ENCODE measurements at regions not wholly inside any gene's neighbourhood (a gene's known extent, or its start where the extent isn't known, plus 50 kb on each side); places are given as distances from the start of the nearest gene placed in this dataset.

DNA sequence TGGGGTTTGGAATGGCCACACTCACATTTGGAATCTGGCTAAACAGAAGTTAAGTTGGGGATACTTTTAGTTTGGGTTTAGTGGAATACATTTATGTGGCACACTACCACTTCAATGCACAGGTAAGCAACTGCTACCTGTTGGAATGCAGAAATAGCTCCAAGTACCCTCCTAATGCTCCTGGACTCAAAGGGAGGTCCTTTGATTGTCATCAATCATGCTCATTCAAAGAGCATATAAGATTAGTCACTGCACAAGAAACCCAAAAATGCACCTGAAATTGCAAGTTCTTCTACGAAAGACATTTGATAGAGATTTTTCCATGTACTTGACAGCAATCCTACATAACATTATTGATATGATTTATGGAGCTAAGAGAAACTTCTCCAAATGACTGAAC lies 247.7 kb downstream of the ANKRD50 start:
- no peak overlapping the region for H3K4me3 ChIP-seq
- in situ Hi-C loops (cut with MboI): no loop called here
- no peak for DNase-seq
- no peak overlapping the region for H3K9ac ChIP-seq
- no peak overlapping the region for H3K27ac ChIP-seq
- no peaks in the 10 kb centered on the region for H3K36me3 ChIP-seq (ENCODE audit: low read depth)
- no peaks in the 10 kb centered on the region for H3K9me2 ChIP-seq (ENCODE audit: insufficient read depth)
- no peaks in the 10 kb centered on the region for H3K79me2 ChIP-seq (ENCODE audit: insufficient read depth)
- H3F3A ChIP-seq (ENCODE audit: insufficient read depth): no peaks in the 10 kb centered on the region
- H2AFZ ChIP-seq: no peak overlapping the region
- WGBS, 2 experiments (ENCODE audit: low coverage in 1 of 2, low lambda C conversion rate in 2 of 2, missing lambda C conversion rate in 2 of 2): 95 to 100% methylated on average over 1 of the region's 1 CpG
- no peaks in the 10 kb centered on the region for H3K9me3 ChIP-seq (ENCODE audit: low read depth)
- TF ChIP-seq EZH2phosphoT487 (IDR thresholded peaks at IDR 0.05; ENCODE audit: insufficient read depth, low read depth) (no peak), EZH2 (IDR thresholded peaks at IDR 0.05; ENCODE audit: insufficient read depth, poor library complexity, severe bottlenecking) (no peak)
- H3K4me2 ChIP-seq (ENCODE audit: unreplicated experiment): no peak overlapping the region
- no peaks in the 10 kb centered on the region; the same call in 1 of the 2 replicates for H3K27me3 ChIP-seq (replicated peaks; ENCODE audit: insufficient read depth)
- no peaks in the 10 kb centered on the region for H3K4me1 ChIP-seq (ENCODE audit: insufficient read depth)
- H4K20me1 ChIP-seq (ENCODE audit: insufficient read depth): no peaks in the 10 kb centered on the region

DNA sequence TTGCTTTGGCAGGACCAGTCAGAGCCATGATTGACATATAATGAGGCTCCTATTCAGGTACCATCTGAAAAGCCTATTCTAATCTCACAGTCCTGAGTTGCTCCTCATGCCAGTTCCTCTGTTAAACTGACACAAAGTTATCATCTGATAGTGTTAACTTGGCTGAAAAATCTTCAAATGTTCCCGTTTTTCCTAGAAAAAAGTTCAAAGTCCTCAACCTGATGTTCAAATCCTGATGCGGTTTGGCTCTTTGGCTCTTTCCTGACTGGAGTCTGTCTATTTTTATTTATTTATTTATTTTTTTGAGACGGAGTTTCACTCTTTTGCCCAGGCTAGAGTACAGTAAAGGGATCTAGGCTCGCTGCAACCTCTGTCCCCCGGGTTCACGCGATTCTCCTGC lies 244.2 kb downstream of the ANKRD50 start:
- 81 to 85% methylated on average over 7 of the region's 7 CpGs for WGBS, 2 experiments (ENCODE audit: low coverage in 1 of 2, low lambda C conversion rate in 2 of 2, missing lambda C conversion rate in 2 of 2)
- no peaks in the 10 kb centered on the region for H3F3A ChIP-seq (ENCODE audit: insufficient read depth)
- H3K36me3 ChIP-seq (ENCODE audit: low read depth): no peaks in the 10 kb centered on the region
- in situ Hi-C loops (cut with MboI): no loop called here
- no peaks in the 10 kb centered on the region for H3K9me2 ChIP-seq (ENCODE audit: insufficient read depth)
- no peak overlapping the region for H2AFZ ChIP-seq
- no peaks in the 10 kb centered on the region for H3K9me3 ChIP-seq (ENCODE audit: low read depth)
- H3K79me2 ChIP-seq (ENCODE audit: insufficient read depth): no peaks in the 10 kb centered on the region
- H3K27me3 ChIP-seq (replicated peaks; ENCODE audit: insufficient read depth): no peaks in the 10 kb centered on the region; the same call in 1 of the 2 replicates
- TF ChIP-seq EZH2phosphoT487 (IDR thresholded peaks at IDR 0.05; ENCODE audit: insufficient read depth, low read depth): no peak
- no peak for TF ChIP-seq EZH2 (IDR thresholded peaks at IDR 0.05; ENCODE audit: insufficient read depth, poor library complexity, severe bottlenecking)
- H4K20me1 ChIP-seq (ENCODE audit: insufficient read depth): no peaks in the 10 kb centered on the region
- no peaks in the 10 kb centered on the region for H3K4me1 ChIP-seq (ENCODE audit: insufficient read depth)
- H3K4me2 ChIP-seq (ENCODE audit: unreplicated experiment): no peak overlapping the region
- H3K27ac ChIP-seq: no peak overlapping the region
- H3K9ac ChIP-seq: no peak overlapping the region
- no peak for DNase-seq
- H3K4me3 ChIP-seq: no peak overlapping the region

DNA sequence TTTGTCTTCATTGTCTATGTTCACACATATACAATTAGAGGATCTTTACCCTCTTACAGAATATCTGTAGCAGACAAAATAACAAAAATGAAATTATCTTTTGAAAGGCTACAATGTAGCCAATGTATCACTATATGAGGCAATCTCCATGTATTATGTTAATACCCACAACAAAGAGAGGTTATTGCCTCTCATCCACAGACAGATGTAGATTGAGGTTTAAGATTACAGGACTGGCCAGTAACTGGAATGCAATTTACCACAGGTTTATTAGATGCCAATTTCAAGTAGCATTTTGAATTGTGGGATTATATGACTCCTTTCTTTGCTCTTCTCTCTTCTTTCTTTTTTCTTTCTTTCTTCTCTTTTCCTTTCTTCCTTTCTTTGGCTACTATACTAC lies 242.6 kb downstream of the ANKRD50 start:
- Histone ChIP-seq H3K9me3 (ENCODE audit: low read depth) (no peaks in the 10 kb centered on the region), H3K4me1 (ENCODE audit: insufficient read depth) (no peaks in the 10 kb centered on the region), H3K27me3 (replicated peaks; ENCODE audit: insufficient read depth) (no peaks in the 10 kb centered on the region; the same call in 1 of the 2 replicates), H3K27ac (no peak overlapping the region), H3K4me2 (ENCODE audit: unreplicated experiment) (no peak overlapping the region), H4K20me1 (ENCODE audit: insufficient read depth) (no peaks in the 10 kb centered on the region), H3F3A (ENCODE audit: insufficient read depth) (no peaks in the 10 kb centered on the region), H3K9ac (no peak overlapping the region), H3K9me2 (ENCODE audit: insufficient read depth) (no peaks in the 10 kb centered on the region), H3K36me3 (ENCODE audit: low read depth) (no peaks in the 10 kb centered on the region), H3K79me2 (ENCODE audit: insufficient read depth) (no peaks in the 10 kb centered on the region), H3K4me3 (no peak overlapping the region), H2AFZ (no peak overlapping the region)
- DNase-seq: no peak
- no peak for TF ChIP-seq EZH2 (IDR thresholded peaks at IDR 0.05; ENCODE audit: insufficient read depth, poor library complexity, severe bottlenecking)
- TF ChIP-seq EZH2phosphoT487 (IDR thresholded peaks at IDR 0.05; ENCODE audit: insufficient read depth, low read depth): no peak
- in situ Hi-C loops (cut with MboI): no loop called here

DNA sequence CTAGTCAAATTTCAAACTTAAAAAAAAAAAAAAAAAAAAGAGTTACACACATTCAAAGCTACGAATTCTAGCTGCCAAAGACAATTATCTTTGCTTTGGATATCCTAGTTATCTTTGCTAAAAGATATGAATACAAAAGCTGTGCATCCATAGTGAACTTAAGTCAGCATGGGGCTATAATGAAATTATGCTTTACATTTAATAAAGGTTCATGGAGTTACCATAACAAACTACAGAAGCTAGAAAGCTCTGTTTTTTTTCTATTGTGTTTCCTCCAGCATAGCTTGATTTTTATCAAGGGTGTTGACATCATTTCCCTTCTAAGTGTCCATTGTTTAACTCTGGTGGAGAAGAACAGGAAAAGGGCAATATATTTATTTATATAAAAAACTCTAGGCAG lies 234.1 kb downstream of the ANKRD50 start:
- WGBS, 2 experiments (ENCODE audit: low coverage in 1 of 2, low lambda C conversion rate in 2 of 2, missing lambda C conversion rate in 2 of 2): 38 to 56% methylated on average over 1 of the region's 1 CpG
- H3K9me2 ChIP-seq (ENCODE audit: insufficient read depth): no peaks in the 10 kb centered on the region
- no peak for TF ChIP-seq EZH2 (IDR thresholded peaks at IDR 0.05; ENCODE audit: insufficient read depth, poor library complexity, severe bottlenecking)
- no peaks in the 10 kb centered on the region for H3K4me1 ChIP-seq (ENCODE audit: insufficient read depth)
- no peaks in the 10 kb centered on the region for H3K9me3 ChIP-seq (ENCODE audit: low read depth)
- H3K27me3 ChIP-seq (replicated peaks; ENCODE audit: insufficient read depth): no peaks in the 10 kb centered on the region
- no peak overlapping the region for H2AFZ ChIP-seq
- in situ Hi-C loops (cut with MboI): no loop called here
- H3K4me2 ChIP-seq (ENCODE audit: unreplicated experiment): no peak overlapping the region
- no peak overlapping the region for H3K27ac ChIP-seq
- H3F3A ChIP-seq (ENCODE audit: insufficient read depth): no peaks in the 10 kb centered on the region
- H4K20me1 ChIP-seq (ENCODE audit: insufficient read depth): no peaks in the 10 kb centered on the region
- H3K36me3 ChIP-seq (ENCODE audit: low read depth): no peaks in the 10 kb centered on the region
- H3K9ac ChIP-seq: no peak overlapping the region
- no peak overlapping the region for H3K4me3 ChIP-seq
- H3K79me2 ChIP-seq (ENCODE audit: insufficient read depth): no peaks in the 10 kb centered on the region
- DNase-seq: no peak

DNA sequence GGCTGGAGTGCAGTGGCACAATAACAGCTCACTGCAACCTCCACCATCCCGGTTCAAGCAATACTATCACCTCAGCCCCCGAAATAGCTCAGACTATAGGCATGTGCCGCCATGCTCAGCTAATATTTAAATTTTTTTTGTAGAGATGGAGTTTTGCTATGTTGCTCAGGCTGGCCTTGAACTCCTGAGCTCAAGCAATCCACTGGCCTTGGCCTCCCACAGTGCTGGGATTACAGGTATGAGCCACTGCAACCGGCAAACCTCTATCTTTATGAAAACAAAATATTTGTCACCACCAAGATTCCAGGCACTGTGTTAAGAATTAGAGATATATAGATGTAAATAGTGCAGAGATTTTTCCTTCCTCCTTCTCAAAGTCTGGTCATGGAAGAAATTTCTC lies 232.5 kb downstream of the ANKRD50 start:
- Histone ChIP-seq H3K4me3 (no peak overlapping the region), H2AFZ (no peak overlapping the region), H3K36me3 (ENCODE audit: low read depth) (no peaks in the 10 kb centered on the region), H3K4me1 (ENCODE audit: insufficient read depth) (no peaks in the 10 kb centered on the region), H3K4me2 (ENCODE audit: unreplicated experiment) (no peak overlapping the region), H3K9me3 (ENCODE audit: low read depth) (no peaks in the 10 kb centered on the region), H3K9me2 (ENCODE audit: insufficient read depth) (no peaks in the 10 kb centered on the region), H3K9ac (no peak overlapping the region), H4K20me1 (ENCODE audit: insufficient read depth) (no peaks in the 10 kb centered on the region), H3F3A (ENCODE audit: insufficient read depth) (no peaks in the 10 kb centered on the region), H3K79me2 (ENCODE audit: insufficient read depth) (no peaks in the 10 kb centered on the region), H3K27ac (no peak overlapping the region), H3K27me3 (replicated peaks; ENCODE audit: insufficient read depth) (no peaks in the 10 kb centered on the region)
- no peak for DNase-seq
- TF ChIP-seq EZH2phosphoT487 (IDR thresholded peaks at IDR 0.05; ENCODE audit: insufficient read depth, low read depth) (no peak), EZH2 (IDR thresholded peaks at IDR 0.05; ENCODE audit: insufficient read depth, poor library complexity, severe bottlenecking) (no peak)
- in situ Hi-C loops (cut with MboI): no loop called here
- WGBS, 2 experiments (ENCODE audit: low coverage in 1 of 2, low lambda C conversion rate in 2 of 2, missing lambda C conversion rate in 2 of 2): 88 to 96% methylated on average over 4 of the region's 4 CpGs
